GM12873 (cell line): ENCODE measurements at regions not wholly inside any gene's neighbourhood (a gene's known extent, or its start where the extent isn't known, plus 50 kb on each side); places are given as distances from the start of the nearest gene placed in this dataset.

Source experiments
- TF ChIP-seq, protein P1 (sequence below): IDR thresholded peaks from 2 replicates; pipeline ENCODE4 v1.5.1; 2012; ENCODE audit warnings: low read depth, mild to moderate bottlenecking, moderate library complexity, low read length, control low read depth; ENCODE audit not compliant: insufficient read depth; ENCODE audit errors: missing control alignments

DNA sequence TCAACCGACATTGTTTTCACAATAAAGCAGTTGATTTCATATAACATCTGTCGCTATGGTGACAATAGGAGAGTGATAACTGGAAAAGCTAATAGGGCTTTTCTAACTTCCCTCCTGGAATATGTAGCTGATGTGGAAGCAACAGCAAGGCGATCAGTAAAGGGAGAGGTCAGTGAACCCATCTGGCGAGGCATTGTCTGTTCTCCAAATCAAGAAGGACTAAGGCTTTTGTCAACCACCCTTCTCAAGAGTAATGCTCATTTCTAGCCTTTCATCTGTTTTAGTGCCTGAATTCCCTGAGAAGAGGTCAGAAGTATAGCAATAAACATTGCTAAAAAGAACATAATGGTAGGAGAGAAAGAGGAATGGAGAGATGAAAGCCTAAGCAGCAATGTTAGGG, 201.3 kb downstream of the AKAP7 start:
- TF ChIP-seq, protein P1, sequence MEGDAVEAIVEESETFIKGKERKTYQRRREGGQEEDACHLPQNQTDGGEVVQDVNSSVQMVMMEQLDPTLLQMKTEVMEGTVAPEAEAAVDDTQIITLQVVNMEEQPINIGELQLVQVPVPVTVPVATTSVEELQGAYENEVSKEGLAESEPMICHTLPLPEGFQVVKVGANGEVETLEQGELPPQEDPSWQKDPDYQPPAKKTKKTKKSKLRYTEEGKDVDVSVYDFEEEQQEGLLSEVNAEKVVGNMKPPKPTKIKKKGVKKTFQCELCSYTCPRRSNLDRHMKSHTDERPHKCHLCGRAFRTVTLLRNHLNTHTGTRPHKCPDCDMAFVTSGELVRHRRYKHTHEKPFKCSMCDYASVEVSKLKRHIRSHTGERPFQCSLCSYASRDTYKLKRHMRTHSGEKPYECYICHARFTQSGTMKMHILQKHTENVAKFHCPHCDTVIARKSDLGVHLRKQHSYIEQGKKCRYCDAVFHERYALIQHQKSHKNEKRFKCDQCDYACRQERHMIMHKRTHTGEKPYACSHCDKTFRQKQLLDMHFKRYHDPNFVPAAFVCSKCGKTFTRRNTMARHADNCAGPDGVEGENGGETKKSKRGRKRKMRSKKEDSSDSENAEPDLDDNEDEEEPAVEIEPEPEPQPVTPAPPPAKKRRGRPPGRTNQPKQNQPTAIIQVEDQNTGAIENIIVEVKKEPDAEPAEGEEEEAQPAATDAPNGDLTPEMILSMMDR = no peak

DNA sequence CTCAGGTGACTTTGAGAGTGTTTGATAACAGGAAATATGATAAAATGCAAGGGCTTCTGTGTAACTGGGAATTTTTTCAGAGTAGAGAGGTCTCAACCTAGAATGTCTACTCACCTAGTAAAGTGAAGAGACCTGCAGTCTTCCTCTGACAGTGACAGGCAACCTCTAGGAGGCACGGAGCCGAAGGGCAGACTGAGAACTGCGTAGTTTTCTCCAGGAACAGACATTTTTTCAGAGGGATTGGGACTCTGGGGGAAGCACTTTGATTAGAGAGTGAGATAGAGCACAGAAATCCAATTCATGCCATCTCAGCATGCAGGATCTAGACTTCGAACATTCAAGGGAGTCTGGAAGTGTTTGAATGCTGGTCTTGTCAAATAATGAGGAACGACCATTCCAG, 213.3 kb downstream of the AKAP7 start:
- TF ChIP-seq, protein P1 = no peak

DNA sequence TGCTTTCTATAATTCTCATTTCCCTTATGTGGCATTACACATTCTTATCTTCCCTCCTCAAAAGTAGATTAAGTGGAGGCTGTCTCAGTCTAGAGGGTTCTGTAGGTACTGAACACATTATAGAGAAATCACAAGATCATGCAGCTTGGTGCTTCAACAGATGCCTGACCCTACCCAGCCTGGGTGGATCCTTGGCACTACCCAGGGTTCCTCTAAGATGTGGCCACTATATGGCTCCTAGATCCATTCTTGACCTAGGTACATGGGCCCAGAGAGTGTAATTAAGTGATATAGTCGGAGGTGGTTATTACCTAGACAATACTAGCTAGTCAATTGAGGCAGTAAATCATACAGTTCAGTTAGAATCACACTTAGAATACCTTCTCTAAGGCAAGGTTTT, 213.9 kb downstream of the AKAP7 start:
- TF ChIP-seq, protein P1 = no peak

DNA sequence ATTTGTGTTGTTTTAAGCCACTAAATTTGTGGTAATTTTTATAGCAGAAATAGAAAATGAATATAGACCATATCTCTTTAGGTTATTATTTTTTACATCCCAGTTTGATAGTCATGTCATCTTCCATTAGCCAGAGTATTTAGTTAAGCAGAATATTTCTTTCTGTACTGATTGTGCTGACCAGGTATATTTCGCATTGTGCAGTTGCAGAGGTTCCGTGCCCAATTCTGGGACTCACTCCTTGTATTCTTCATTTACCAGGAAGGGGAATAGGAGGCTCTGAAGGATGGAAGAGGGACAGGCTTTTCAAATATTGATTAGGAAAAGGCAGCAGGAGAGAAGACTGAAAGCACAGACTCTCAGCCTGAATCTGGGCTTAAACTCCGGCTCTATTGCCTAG, 217.8 kb downstream of the AKAP7 start:
- TF ChIP-seq, protein P1 = no peak

DNA sequence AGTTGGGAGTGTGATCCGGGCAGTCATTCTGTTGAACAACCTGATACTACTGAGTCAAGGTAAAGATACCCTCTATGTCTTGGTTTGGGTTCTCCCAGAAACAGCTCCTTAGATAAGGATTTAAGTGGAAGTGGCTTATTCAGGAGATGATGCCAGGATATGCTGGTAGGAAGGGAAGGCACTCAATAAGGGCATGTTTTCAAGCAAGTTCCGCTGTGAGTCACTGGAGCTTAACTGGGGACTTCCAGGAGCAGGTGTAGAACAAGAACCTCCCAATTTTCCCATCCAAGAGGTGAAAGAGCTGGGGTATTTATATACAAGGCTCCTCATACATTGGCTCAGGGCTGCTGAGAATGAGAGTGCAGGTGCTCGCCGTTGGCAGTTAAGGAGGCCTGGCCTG, 218.6 kb downstream of the AKAP7 start:
- TF ChIP-seq, protein P1 = no peak

DNA sequence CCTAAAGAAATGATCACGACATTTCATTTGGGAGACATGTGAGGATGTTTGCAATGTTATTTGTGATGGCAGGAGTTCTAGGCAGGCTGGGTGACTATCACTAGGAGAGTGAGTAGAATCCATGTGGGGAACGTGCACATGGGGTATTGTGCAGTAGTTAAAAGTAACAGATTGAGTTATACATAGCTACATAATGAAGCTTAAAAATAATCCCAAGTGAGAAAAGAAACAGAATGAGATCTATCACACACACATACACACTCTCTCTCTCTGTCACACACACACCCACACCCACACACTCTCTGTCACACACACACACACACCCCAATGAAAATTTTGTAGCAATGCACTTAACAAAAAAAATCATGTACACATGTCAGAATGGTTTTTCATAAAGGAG, 218.7 kb upstream of the ARG1 start:
- TF ChIP-seq, protein P1 = no peak

DNA sequence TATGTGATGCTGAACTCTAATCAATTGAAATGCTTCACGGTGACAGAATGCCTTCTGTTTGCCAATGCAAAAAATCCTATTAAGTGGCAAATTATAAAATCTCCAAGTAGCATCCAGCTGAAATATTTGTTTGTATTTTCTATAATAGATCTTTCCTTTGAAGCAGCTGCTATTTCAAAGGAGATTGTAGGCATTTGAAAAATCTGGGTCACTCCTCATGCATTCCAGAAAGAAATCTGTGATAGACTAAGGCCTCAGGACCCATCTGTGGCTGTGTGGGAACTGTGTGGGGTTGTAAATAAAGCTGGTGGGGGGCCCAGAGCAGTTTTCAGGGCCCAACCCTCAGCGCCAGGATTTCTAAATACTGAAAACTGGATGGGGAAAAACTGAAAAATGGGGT, 216.9 kb upstream of the ARG1 start:
- TF ChIP-seq, protein P1 = no peak
